Stimulated activated memory B cell treated with anti-CD40 and anti-IgM and Interleukin-4, amounts not matched to agents 10 μg/mL and 1 μg/mL and 100 μg/mL, for 72 hours (primary cell): ENCODE measurements at regions not wholly inside any gene's neighbourhood (a gene's known extent, or its start where the extent isn't known, plus 50 kb on each side); places are given as distances from the start of the nearest gene placed in this dataset.

Experiments
- ATAC-seq: fragments of 150-1000 bp; cut with Tn5 transposase; 2 replicates; pipeline ENCODE4 v1.10.0; 2021
- H3K27ac Mint-ChIP-seq: one replicate; pipeline ENCODE4 v1.8.0; 2022; ENCODE audit warnings: mild to moderate bottlenecking, mixed read lengths
- H3K27me3 Mint-ChIP-seq: one replicate; pipeline ENCODE4 v1.8.0; 2022; ENCODE audit warnings: mixed read lengths
- H3K36me3 Mint-ChIP-seq: one replicate; pipeline ENCODE4 v1.8.0; 2022; ENCODE audit warnings: mixed read lengths
- H3K4me1 Mint-ChIP-seq: one replicate; pipeline ENCODE4 v1.8.0; 2022; ENCODE audit warnings: mixed read lengths
- H3K4me3 Mint-ChIP-seq: one replicate; pipeline ENCODE4 v1.8.0; 2022; ENCODE audit warnings: mild to moderate bottlenecking, moderate library complexity, mixed read lengths
- H3K9me3 Mint-ChIP-seq: one replicate; pipeline ENCODE4 v1.8.0; 2022; ENCODE audit warnings: mixed read lengths

DNA sequence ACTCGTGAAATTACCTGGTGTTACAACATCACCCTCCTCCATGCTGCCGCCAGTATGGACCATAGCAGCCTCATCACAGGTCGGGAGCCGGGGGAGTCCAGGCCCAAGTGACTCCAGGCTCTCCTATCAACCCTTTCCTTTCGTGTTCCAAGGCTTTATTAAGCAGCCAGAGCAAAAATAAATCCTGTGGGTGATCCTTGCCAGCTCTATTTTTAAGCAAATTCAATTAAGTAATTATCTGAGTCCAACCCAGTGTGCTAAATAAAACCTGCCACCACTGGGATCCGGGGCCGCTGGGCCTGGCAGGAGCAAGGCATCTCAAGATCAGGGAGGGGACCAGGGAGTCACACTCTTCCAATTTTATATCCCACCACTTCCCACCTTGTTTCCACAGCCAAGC, 80.7 kb upstream of the PRPS1 start:
- Mint-ChIP-seq H3K4me3 (no peak overlapping the region), H3K9me3 (no peaks in the 10 kb centered on the region), H3K4me1 (no peaks in the 10 kb centered on the region), H3K27ac (no peak overlapping the region), H3K27me3 (no peaks in the 10 kb centered on the region), H3K36me3 (no peaks in the 10 kb centered on the region)
- no peak for ATAC-seq

DNA sequence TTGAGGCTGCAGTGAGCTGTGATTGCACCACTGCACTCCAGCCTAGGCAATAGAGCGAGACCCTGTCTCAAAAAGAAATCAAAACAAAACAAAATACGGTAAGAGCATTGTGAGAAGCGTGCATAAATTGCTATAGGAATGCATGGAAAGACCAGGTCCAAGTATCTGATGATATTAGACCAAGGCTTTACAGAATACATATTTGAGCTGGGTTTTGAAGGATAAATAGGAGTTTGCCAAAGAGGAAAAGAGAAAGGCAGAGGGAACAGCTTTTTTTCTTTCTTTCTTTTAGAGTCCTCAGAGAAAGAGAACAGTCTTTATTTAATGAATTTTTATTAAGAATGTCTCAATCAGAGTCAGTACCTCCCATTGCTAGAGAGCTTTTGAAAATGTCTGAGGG, 79.5 kb upstream of the PRPS1 start:
- no peak for ATAC-seq
- Mint-ChIP-seq H3K27ac (no peak overlapping the region), H3K27me3 (no peaks in the 10 kb centered on the region), H3K4me3 (no peak overlapping the region), H3K36me3 (no peaks in the 10 kb centered on the region), H3K4me1 (no peaks in the 10 kb centered on the region), H3K9me3 (no peaks in the 10 kb centered on the region)

DNA sequence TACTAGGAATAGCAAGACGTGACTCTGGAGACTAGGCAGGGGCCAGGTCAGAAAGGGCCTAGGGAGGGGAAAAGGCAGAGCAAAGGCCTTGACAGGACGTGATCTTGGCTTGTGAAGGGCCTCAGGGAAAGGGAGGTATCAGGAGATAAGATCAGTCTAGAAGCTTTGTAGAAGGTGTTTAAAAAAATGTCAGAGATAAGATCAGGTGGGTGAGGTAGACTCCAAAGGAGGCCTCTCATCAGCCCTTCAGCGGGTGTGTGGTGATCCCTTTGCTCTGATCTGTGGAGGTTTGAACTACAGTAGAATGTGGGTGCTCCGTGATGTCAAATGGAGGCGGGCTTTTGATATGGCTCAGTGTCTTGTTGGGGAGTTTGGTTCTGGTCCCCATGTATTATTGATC, 78.8 kb upstream of the PRPS1 start:
- H3K27ac Mint-ChIP-seq = no peak overlapping the region
- H3K36me3 Mint-ChIP-seq = no peaks in the 10 kb centered on the region
- no peaks in the 10 kb centered on the region for H3K4me1 Mint-ChIP-seq
- ATAC-seq = no peak
- H3K4me3 Mint-ChIP-seq = no peak overlapping the region
- no peaks in the 10 kb centered on the region for H3K27me3 Mint-ChIP-seq
- H3K9me3 Mint-ChIP-seq = no peaks in the 10 kb centered on the region

GRCh38 chrX:107551546-107551945, 76.8 kb upstream of the PRPS1 start:
- ATAC-seq = no peak
- Mint-ChIP-seq H3K9me3 (no peaks in the 10 kb centered on the region), H3K4me1 (no peaks in the 10 kb centered on the region), H3K4me3 (no peak overlapping the region), H3K36me3 (no peaks in the 10 kb centered on the region), H3K27ac (no peak overlapping the region), H3K27me3 (no peaks in the 10 kb centered on the region)

GRCh38 chrX:107552930-107553329, 75.4 kb upstream of the PRPS1 start:
- no peaks in the 10 kb centered on the region for H3K36me3 Mint-ChIP-seq
- no peak for ATAC-seq

GRCh38 chrX:107556967-107557366, 71.3 kb upstream of the PRPS1 start:
- Mint-ChIP-seq H3K4me3 (no peak overlapping the region), H3K9me3 (no peaks in the 10 kb centered on the region), H3K36me3 (no peaks in the 10 kb centered on the region), H3K27me3 (no peaks in the 10 kb centered on the region), H3K27ac (no peak overlapping the region), H3K4me1 (no peaks in the 10 kb centered on the region)
- ATAC-seq = no peak

More at GRCh38 chrX:107552930-107553329, 75.4 kb upstream of the PRPS1 start:
- H3K27me3 Mint-ChIP-seq = no peaks in the 10 kb centered on the region
- H3K4me3 Mint-ChIP-seq = no peak overlapping the region
- H3K9me3 Mint-ChIP-seq = no peaks in the 10 kb centered on the region
- no peaks in the 10 kb centered on the region for H3K4me1 Mint-ChIP-seq
- no peak overlapping the region for H3K27ac Mint-ChIP-seq

GRCh38 chrX:107559506-107559905, 68.8 kb upstream of the PRPS1 start:
- H3K27me3 Mint-ChIP-seq = no peaks in the 10 kb centered on the region
- no peaks in the 10 kb centered on the region for H3K36me3 Mint-ChIP-seq
- H3K4me3 Mint-ChIP-seq = no peak overlapping the region
- ATAC-seq = no peak
- no peak overlapping the region for H3K27ac Mint-ChIP-seq
- no peaks in the 10 kb centered on the region for H3K4me1 Mint-ChIP-seq
- no peaks in the 10 kb centered on the region for H3K9me3 Mint-ChIP-seq

DNA sequence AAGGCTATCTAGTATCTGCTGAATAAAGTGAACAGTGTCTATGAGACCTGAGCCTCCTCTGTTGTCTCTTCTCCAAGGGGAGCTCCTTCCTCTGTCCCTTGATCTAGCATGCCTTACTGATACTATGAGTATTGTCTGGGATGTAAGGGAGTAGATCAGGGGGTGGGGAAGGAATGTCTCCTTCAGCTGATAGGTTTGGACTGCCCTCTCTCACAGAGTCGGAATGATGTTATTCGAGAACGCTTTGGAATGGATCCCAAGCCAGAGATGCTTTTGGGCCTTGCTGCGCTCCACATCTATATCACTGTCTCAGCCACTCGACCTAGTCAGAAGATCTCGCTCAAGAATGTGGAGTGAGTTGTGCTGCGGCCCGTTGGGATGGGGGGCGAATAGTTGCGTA, 68.3 kb upstream of the PRPS1 start:
- H3K9me3 Mint-ChIP-seq = no peaks in the 10 kb centered on the region
- no peak for ATAC-seq
- no peaks in the 10 kb centered on the region for H3K4me1 Mint-ChIP-seq
- no peak overlapping the region for H3K4me3 Mint-ChIP-seq
- no peaks in the 10 kb centered on the region for H3K36me3 Mint-ChIP-seq
- no peaks in the 10 kb centered on the region for H3K27me3 Mint-ChIP-seq
- H3K27ac Mint-ChIP-seq = no peak overlapping the region

- no peaks in the 10 kb centered on the region for H3K36me3 Mint-ChIP-seq
- no peak overlapping the region for H3K4me3 Mint-ChIP-seq
- no peak for ATAC-seq
- H3K9me3 Mint-ChIP-seq = no peaks in the 10 kb centered on the region
- H3K27ac Mint-ChIP-seq = no peak overlapping the region
- H3K27me3 Mint-ChIP-seq = no peaks in the 10 kb centered on the region
- no peaks in the 10 kb centered on the region for H3K4me1 Mint-ChIP-seq
These were observed 67.3 kb upstream of the PRPS1 start for GRCh38 chrX:107560980-107561379.

DNA sequence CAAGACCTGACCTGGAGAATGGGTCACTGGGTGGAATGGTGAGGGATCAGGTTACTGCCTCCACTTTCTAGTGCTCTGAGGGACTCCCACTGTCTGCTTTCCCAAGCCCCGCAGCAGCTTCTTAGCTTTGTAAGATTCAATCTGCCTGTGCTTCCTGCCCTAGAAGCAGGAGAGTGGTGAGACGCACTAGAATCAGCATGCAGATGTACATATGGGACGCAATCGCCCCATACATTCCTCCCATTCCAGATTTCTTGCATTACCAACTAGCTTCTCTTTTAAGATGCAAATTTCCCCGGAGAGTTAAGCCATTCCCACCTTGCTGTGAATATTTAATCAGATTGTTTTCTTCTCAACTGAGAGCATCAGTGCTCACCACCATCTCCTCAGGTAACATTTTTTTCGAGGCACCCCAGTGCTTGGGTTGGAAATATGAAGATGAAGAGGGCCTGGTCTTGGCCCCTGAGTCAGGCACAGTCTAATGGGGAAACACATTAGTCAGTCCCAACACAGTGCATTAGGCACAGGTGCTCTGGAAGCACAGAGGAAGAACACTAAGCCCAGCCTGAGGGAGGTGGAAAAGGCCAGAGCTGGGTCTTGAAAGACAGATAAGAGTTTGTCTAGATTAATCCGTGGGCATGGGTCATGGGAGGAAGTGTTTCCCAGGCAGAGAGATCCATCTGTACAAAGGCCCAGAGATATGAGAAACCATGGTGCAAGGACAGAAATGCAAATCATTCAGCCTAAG, 66.7 kb upstream of the PRPS1 start:
- no peaks in the 10 kb centered on the region for H3K36me3 Mint-ChIP-seq
- no peaks in the 10 kb centered on the region for H3K4me1 Mint-ChIP-seq
- no peak for ATAC-seq
- H3K27ac Mint-ChIP-seq = no peak overlapping the region
- H3K9me3 Mint-ChIP-seq = no peaks in the 10 kb centered on the region
- no peak overlapping the region for H3K4me3 Mint-ChIP-seq
- no peaks in the 10 kb centered on the region for H3K27me3 Mint-ChIP-seq

GRCh38 chrX:107562482-107562881, 65.8 kb upstream of the PRPS1 start:
- no peak overlapping the region for H3K4me3 Mint-ChIP-seq
- H3K36me3 Mint-ChIP-seq = no peaks in the 10 kb centered on the region
- H3K27me3 Mint-ChIP-seq = peaks cover 5% of the 10 kb centered on the region
- no peaks in the 10 kb centered on the region for H3K4me1 Mint-ChIP-seq
- no peak for ATAC-seq
- H3K27ac Mint-ChIP-seq = no peak overlapping the region
- H3K9me3 Mint-ChIP-seq = no peaks in the 10 kb centered on the region

GRCh38 chrX:107563824-107564223, 64.5 kb upstream of the PRPS1 start:
- no peak overlapping the region for H3K27ac Mint-ChIP-seq
- H3K4me1 Mint-ChIP-seq = no peaks in the 10 kb centered on the region
- peaks cover 11% of the 10 kb centered on the region for H3K27me3 Mint-ChIP-seq
- H3K4me3 Mint-ChIP-seq = no peak overlapping the region
- no peaks in the 10 kb centered on the region for H3K9me3 Mint-ChIP-seq
- no peak for ATAC-seq
- no peaks in the 10 kb centered on the region for H3K36me3 Mint-ChIP-seq

GRCh38 chrX:107565015-107565414, 63.3 kb upstream of the PRPS1 start:
- H3K27ac Mint-ChIP-seq = no peak overlapping the region
- ATAC-seq = no peak

DNA sequence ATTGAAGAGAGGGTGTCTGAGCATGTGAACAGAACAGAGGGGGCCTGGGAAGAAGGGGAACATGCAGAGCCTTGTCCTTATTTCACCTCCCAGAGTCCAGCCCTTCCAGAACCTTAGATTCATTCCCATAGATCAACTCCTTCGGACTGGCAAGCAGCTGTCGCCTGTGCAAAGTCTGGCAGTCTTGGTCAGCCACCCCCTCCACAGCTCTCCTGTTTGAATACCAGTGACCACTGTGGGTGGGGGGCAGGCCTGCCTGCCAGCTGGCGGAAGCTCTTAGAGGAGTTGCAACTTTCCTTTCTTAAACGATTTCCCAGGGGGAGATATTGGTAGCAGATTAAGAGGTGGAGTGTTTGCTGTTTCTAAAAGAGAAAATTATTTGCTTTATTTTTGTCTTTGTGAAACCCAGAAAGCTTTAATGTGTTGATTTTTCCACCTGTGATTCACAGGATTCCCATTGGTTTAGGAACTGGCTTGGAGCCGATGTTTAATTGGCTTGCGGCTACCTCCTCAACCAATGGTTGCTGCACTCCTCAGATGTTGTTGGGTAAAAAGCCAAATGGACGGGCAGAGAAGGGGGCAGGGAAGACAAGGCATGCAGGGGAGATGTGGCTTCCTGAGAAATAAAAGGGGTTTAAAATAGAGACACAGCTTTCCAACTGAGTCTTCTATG, 62.2 kb upstream of the PRPS1 start:
- no peaks in the 10 kb centered on the region for H3K9me3 Mint-ChIP-seq
- no peak for ATAC-seq
- H3K27ac Mint-ChIP-seq = no peak overlapping the region
- peaks cover 11% of the 10 kb centered on the region for H3K27me3 Mint-ChIP-seq
- no peaks in the 10 kb centered on the region for H3K4me1 Mint-ChIP-seq
- no peaks in the 10 kb centered on the region for H3K36me3 Mint-ChIP-seq
- H3K4me3 Mint-ChIP-seq = no peak overlapping the region

More at GRCh38 chrX:107565015-107565414, 63.3 kb upstream of the PRPS1 start:
- Mint-ChIP-seq H3K4me3 (no peak overlapping the region), H3K4me1 (no peaks in the 10 kb centered on the region), H3K36me3 (no peaks in the 10 kb centered on the region), H3K27me3 (peaks cover 11% of the 10 kb centered on the region), H3K9me3 (no peaks in the 10 kb centered on the region)

DNA sequence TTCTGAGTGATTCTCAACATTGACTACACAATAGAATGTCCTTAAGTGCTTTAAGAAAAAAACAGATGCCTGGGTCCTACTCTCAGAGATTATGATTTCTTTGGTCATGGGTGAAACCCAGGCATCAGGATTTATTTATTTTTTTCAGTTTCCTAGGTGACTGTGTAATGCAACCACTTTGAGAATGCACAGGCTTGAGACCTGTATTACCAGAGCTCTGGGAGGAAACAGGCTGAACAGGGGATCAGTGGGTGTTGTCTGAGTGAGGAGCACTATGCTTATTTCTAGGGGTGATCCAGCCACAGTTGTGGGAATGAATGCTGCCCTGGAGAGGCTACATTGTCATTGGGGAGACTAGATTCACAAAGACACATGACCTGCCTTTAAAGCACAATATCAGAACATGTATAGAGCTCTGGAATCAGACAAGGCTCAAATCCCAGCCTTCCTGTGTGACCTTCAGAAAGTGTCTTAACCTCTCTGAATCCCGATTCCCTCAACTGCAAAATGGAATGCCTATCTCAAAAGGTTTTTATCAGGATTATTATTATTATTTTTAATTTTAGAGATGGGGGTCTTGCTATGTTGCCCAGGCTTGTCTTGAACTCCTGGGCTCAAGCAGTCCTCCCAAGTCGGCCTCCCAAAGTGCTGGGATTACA, 61.6 kb upstream of the PRPS1 start:
- H3K4me1 Mint-ChIP-seq = no peaks in the 10 kb centered on the region
- peaks cover 11% of the 10 kb centered on the region for H3K27me3 Mint-ChIP-seq
- H3K36me3 Mint-ChIP-seq = no peaks in the 10 kb centered on the region
- no peak overlapping the region for H3K4me3 Mint-ChIP-seq
- no peak for ATAC-seq
- H3K9me3 Mint-ChIP-seq = no peaks in the 10 kb centered on the region
- no peak overlapping the region for H3K27ac Mint-ChIP-seq

DNA sequence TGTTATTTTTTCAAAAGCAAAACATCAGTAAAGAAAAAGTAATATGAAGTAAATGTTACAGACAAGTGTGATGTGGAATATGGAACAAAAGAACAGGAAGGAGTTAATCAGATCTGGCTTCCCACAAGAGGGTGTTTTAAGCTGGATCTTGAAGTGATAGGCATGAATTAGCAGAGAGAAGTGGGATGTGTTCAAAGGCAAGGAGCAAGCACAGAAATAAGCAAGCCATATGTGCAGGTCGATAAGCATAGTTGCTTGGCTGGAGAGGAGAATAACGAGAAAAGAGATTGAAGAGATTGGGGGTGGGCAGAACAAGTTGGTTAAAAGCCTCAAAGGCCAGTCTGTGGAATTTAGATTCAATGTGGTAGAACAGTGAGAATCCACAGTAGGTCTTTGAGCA, 60.9 kb upstream of the PRPS1 start:
- Mint-ChIP-seq H3K27me3 (peaks cover 11% of the 10 kb centered on the region), H3K4me3 (no peak overlapping the region), H3K36me3 (no peaks in the 10 kb centered on the region), H3K4me1 (no peaks in the 10 kb centered on the region), H3K27ac (no peak overlapping the region), H3K9me3 (peaks cover 4% of the 10 kb centered on the region)
- ATAC-seq = no peak
